ENCODE measurements at regions not wholly inside any gene's neighbourhood (a gene's known extent, or its start where the extent isn't known, plus 50 kb on each side); places are given as distances from the start of the nearest gene placed in this dataset.

GRCh38 chr6:153758516-153758915, 280.5 kb upstream of the OPRM1 start:
- no peak overlapping the region for H3K4me2 ChIP-seq (ENCODE audit: insufficient read depth in 1 of 2, low read depth in 2 of 2, low read length in 2 of 2)
- H3K79me2 ChIP-seq (ENCODE audit: control insufficient read depth in 1 of 2, insufficient read depth in 2 of 2, low read length in 2 of 2), result no peaks in the 10 kb centered on the region
- H3K27ac ChIP-seq (ENCODE audit: low read depth, low read length), result no peak overlapping the region
- 88% methylated on average over 2 of the region's 2 CpGs; no CpG with 5 or more reads in 1 of the 2 experiments for WGBS, 2 experiments (ENCODE audit: extremely low coverage in 1 of 2, insufficient coverage in 1 of 2, insufficient read length in 1 of 2, insufficient replicate concordance in 2 of 2, low coverage in 1 of 2, low lambda C conversion rate in 2 of 2, missing lambda C conversion rate in 1 of 2)
- no peak overlapping the region for H2AK5ac ChIP-seq (ENCODE audit: low read depth, low read length)
- no peaks in the 10 kb centered on the region for H3K23me2 ChIP-seq (ENCODE audit: low read depth, low read length)
- TF ChIP-seq CBX8 (IDR thresholded peaks at IDR 0.05; ENCODE audit: borderline replicate concordance, low read depth, low read length), result no peak
- H3K9ac ChIP-seq (replicated peaks in 1 of 4; ENCODE audit: extremely low read depth in 1 of 4, low read depth in 3 of 4, low read length in 3 of 4), result no peak overlapping the region
- H2BK12ac ChIP-seq (ENCODE audit: low read depth, low read length), result no peak overlapping the region
- no peak overlapping the region for H2BK120ac ChIP-seq (replicated peaks; ENCODE audit: low read depth, low read length)
- H4K8ac ChIP-seq (ENCODE audit: extremely low read depth, insufficient read depth, low read length), result no peak overlapping the region
- H3K23ac ChIP-seq (ENCODE audit: insufficient read length), result no peak overlapping the region
- no peak overlapping the region for H3K56ac ChIP-seq (replicated peaks; ENCODE audit: insufficient read length, low read depth, low read length)
- CTCF ChIA-PET (ENCODE audit: partially characterized antibody), result interaction anchor here (1.6 kb wide), 1 partner anchor 13 kb away, joined by 7 read pairs; no protein-coding TSS in a partner anchor
- H2BK20ac ChIP-seq (ENCODE audit: low read length), result no peak overlapping the region
- DNase-seq (ENCODE audit: low read depth in 1 of 2, low spot score in 2 of 2) (no peak), FAIRE-seq (no peak)
- H4K5ac ChIP-seq (ENCODE audit: insufficient read length, low read depth, low read length), result no peak overlapping the region
- no peak overlapping the region for H2AFZ ChIP-seq (ENCODE audit: low read length)
- H3K27me3 ChIP-seq (replicated peaks in 1 of 4; ENCODE audit: control insufficient read depth in 3 of 4, extremely low read depth in 1 of 4, insufficient read depth in 3 of 4, low read length in 3 of 4), result no peaks in the 10 kb centered on the region
- no peak overlapping the region for H4K91ac ChIP-seq (replicated peaks; ENCODE audit: insufficient read length, low read length)
- H3K79me1 ChIP-seq (ENCODE audit: low read depth, low read length), result no peaks in the 10 kb centered on the region
- no peak overlapping the region for H2BK15ac ChIP-seq (ENCODE audit: low read length)
- H3K4ac ChIP-seq (replicated peaks; ENCODE audit: insufficient read length, low read depth, low read length), result no peak overlapping the region
- H4K20me1 ChIP-seq (replicated peaks in 1 of 2; ENCODE audit: control insufficient read depth in 1 of 2, insufficient read depth in 2 of 2, low read length in 2 of 2), result peaks cover 0 to 1% of the 10 kb centered on the region in 2 experiments
- H3K4me3 ChIP-seq (ENCODE audit: extremely low read depth in 1 of 4, insufficient read depth in 2 of 4, low read depth in 3 of 4, low read length in 4 of 4), result no peak overlapping the region
- no peak overlapping the region for H3K14ac ChIP-seq (ENCODE audit: insufficient read length)
- H3K36me3 ChIP-seq (ENCODE audit: control insufficient read depth in 2 of 4, insufficient read depth in 4 of 4, low read length in 3 of 4), result no peaks in the 10 kb centered on the region
- POLR2A ChIA-PET (ENCODE audit: partially characterized antibody), result no interaction called here
- H3K4me1 ChIP-seq (replicated peaks in 1 of 4; ENCODE audit: control insufficient read depth in 3 of 4, insufficient read depth in 4 of 4, low read length in 3 of 4), result no peaks in the 10 kb centered on the region
- H3K18ac ChIP-seq (ENCODE audit: extremely low read depth, low read length), result no peak overlapping the region
- no peaks in the 10 kb centered on the region for H3K9me3 ChIP-seq (ENCODE audit: insufficient read depth in 2 of 2, low read depth in 1 of 2, low read length in 1 of 2)
- no peak overlapping the region for H2BK5ac ChIP-seq (ENCODE audit: low read depth, low read length)
